Lower leg skin (tissue), 3 donors: ENCODE measurements at regions not wholly inside any gene's neighbourhood (a gene's known extent, or its start where the extent isn't known, plus 50 kb on each side); places are given as distances from the start of the nearest gene placed in this dataset.

Experiments
- POLR2A ChIP-seq, 2 donors: fragments of 450-650 bp; IDR thresholded peaks; one replicate each; pipeline ENCODE4 v1.6.1; 2016 to 2017; ENCODE audit warnings: antibody characterized with exemption in 2 of 2, mild to moderate bottlenecking in 1 of 2, moderate library complexity in 1 of 2
- TF ChIP-seq, protein P1 (sequence below), 3 donors: fragments of 450-650 bp; IDR thresholded peaks; one replicate each; pipeline ENCODE4 v1.5.1; 2016; ENCODE audit warnings: antibody characterized with exemption in 3 of 3, mild to moderate bottlenecking in 3 of 3, moderate library complexity in 2 of 3

GRCh38 chr13:44028734-44029133 lies 149.0 kb downstream of the LACC1 start:
- TF ChIP-seq, protein P1, sequence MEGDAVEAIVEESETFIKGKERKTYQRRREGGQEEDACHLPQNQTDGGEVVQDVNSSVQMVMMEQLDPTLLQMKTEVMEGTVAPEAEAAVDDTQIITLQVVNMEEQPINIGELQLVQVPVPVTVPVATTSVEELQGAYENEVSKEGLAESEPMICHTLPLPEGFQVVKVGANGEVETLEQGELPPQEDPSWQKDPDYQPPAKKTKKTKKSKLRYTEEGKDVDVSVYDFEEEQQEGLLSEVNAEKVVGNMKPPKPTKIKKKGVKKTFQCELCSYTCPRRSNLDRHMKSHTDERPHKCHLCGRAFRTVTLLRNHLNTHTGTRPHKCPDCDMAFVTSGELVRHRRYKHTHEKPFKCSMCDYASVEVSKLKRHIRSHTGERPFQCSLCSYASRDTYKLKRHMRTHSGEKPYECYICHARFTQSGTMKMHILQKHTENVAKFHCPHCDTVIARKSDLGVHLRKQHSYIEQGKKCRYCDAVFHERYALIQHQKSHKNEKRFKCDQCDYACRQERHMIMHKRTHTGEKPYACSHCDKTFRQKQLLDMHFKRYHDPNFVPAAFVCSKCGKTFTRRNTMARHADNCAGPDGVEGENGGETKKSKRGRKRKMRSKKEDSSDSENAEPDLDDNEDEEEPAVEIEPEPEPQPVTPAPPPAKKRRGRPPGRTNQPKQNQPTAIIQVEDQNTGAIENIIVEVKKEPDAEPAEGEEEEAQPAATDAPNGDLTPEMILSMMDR (IDR thresholded peaks at IDR 0.05), result no peak
- TF ChIP-seq POLR2A (IDR thresholded peaks at IDR 0.05), result no peak
